Glutamatergic neuron (in vitro differentiated cells): ENCODE measurements at regions not wholly inside any gene's neighbourhood (a gene's known extent, or its start where the extent isn't known, plus 50 kb on each side); places are given as distances from the start of the nearest gene placed in this dataset.

Experiments
- DNase-seq: peaks from one replicate; pipeline ENCODE4 v3.0.0; 2022
- H3K27ac Mint-ChIP-seq: one replicate; pipeline ENCODE4 v1.8.0; 2020; ENCODE audit warnings: mild to moderate bottlenecking, mixed read lengths, inconsistent platforms; ENCODE audit not compliant: unreplicated experiment
- H3K27me3 Mint-ChIP-seq: one replicate; pipeline ENCODE4 v1.8.0; 2020; ENCODE audit warnings: mild to moderate bottlenecking, moderate library complexity, mixed read lengths, inconsistent platforms; ENCODE audit not compliant: unreplicated experiment
- H3K36me3 Mint-ChIP-seq: one replicate; pipeline ENCODE4 v1.8.0; 2020; ENCODE audit warnings: mild to moderate bottlenecking, mixed read lengths, inconsistent platforms; ENCODE audit not compliant: unreplicated experiment
- H3K4me1 Mint-ChIP-seq: one replicate; pipeline ENCODE4 v1.8.0; 2020; ENCODE audit warnings: mild to moderate bottlenecking, low read depth, mixed read lengths, inconsistent platforms; ENCODE audit not compliant: unreplicated experiment
- H3K4me3 Mint-ChIP-seq: one replicate; pipeline ENCODE4 v1.8.0; 2020; ENCODE audit warnings: mild to moderate bottlenecking, mixed read lengths, inconsistent platforms; ENCODE audit not compliant: unreplicated experiment
- H3K9me3 Mint-ChIP-seq: one replicate; pipeline ENCODE4 v1.8.0; 2020; ENCODE audit warnings: mild to moderate bottlenecking, moderate library complexity, mixed read lengths, inconsistent platforms; ENCODE audit not compliant: unreplicated experiment
- TF ChIP-seq, protein P1 (sequence below): fragments of 200-600 bp; sonication (generic); IDR thresholded peaks from one replicate; pipeline ENCODE4 v1.5.0; 2021; ENCODE audit not compliant: partially characterized antibody, unreplicated experiment

DNA sequence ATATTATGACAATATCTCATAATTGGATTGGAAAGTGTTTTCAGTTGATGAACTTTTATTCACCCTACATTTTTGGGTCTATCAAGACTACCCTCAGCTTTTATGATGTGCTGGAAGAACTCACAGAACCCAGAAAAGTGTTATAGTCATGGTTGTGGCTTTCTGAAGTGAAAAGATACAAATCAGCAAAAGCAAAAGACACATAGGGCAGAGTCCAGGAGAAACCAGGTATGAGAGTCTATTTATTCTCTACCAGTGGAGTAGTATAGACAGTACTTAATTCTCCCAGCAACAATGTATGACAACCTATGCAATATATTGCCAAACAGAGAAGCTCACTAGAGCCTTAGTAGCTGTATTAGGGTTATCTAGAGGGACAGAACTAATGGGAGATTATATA, 280.4 kb upstream of the TTC14 start:
- Mint-ChIP-seq H3K36me3 (peaks cover 7% of the 10 kb centered on the region), H3K4me1 (no peaks in the 10 kb centered on the region), H3K9me3 (no peaks in the 10 kb centered on the region), H3K27me3 (peaks cover 3% of the 10 kb centered on the region), H3K4me3 (no peak overlapping the region), H3K27ac (no peak overlapping the region)
- no peak for DNase-seq
- TF ChIP-seq, protein P1, sequence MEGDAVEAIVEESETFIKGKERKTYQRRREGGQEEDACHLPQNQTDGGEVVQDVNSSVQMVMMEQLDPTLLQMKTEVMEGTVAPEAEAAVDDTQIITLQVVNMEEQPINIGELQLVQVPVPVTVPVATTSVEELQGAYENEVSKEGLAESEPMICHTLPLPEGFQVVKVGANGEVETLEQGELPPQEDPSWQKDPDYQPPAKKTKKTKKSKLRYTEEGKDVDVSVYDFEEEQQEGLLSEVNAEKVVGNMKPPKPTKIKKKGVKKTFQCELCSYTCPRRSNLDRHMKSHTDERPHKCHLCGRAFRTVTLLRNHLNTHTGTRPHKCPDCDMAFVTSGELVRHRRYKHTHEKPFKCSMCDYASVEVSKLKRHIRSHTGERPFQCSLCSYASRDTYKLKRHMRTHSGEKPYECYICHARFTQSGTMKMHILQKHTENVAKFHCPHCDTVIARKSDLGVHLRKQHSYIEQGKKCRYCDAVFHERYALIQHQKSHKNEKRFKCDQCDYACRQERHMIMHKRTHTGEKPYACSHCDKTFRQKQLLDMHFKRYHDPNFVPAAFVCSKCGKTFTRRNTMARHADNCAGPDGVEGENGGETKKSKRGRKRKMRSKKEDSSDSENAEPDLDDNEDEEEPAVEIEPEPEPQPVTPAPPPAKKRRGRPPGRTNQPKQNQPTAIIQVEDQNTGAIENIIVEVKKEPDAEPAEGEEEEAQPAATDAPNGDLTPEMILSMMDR, result no peak

DNA sequence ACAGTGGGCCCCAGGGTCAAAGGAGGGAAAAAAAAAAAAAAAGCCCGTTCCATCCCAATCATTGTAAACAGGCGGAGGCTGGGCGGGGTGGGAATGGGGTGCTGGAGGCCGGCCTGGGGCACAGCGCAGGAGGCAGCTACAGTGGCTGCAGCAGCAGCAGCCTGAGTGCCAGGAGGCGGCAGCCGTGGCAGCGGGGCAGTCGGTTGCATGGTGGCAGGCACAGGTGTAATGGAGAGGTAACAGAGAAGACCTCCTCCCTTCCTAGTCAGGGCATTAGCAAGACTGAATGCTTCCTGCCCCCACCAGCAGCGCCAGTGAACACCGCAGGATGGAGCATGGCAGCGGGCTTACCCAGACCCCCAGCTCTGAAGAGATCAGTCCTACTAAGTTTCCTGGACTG, 279.1 kb upstream of the TTC14 start:
- H3K27ac Mint-ChIP-seq, result no peak overlapping the region
- peaks cover 7% of the 10 kb centered on the region for H3K36me3 Mint-ChIP-seq
- H3K9me3 Mint-ChIP-seq, result no peaks in the 10 kb centered on the region
- TF ChIP-seq, protein P1, result no peak
- peaks cover 3% of the 10 kb centered on the region for H3K27me3 Mint-ChIP-seq
- H3K4me3 Mint-ChIP-seq, result no peak overlapping the region
- H3K4me1 Mint-ChIP-seq, result no peaks in the 10 kb centered on the region
- DNase-seq, result no peak

DNA sequence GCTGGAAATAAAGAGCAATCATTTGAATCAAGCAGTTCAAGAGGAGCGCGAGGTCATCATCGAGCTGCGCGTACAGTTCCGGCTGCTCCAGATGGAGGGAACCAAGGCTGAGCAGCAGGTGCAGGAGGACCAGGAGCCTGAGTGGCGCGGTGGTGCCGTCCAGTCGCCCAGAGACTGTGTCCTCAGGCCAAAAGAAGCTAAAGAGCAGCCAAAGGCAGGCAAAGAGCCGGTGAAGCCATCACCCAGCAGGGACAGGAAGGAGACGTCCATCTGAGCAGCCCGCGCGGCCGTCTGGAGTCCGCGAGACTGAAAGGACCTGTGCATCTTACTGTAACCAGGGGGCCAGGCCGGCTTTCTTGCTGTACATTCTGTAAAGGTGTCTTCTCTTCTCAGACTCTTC, 277.2 kb upstream of the TTC14 start:
- Mint-ChIP-seq H3K27ac (no peak overlapping the region), H3K4me3 (no peak overlapping the region), H3K36me3 (peaks cover 7% of the 10 kb centered on the region), H3K27me3 (peaks cover 3% of the 10 kb centered on the region), H3K4me1 (no peaks in the 10 kb centered on the region), H3K9me3 (no peaks in the 10 kb centered on the region)
- TF ChIP-seq, protein P1, result no peak
- DNase-seq, result no peak

DNA sequence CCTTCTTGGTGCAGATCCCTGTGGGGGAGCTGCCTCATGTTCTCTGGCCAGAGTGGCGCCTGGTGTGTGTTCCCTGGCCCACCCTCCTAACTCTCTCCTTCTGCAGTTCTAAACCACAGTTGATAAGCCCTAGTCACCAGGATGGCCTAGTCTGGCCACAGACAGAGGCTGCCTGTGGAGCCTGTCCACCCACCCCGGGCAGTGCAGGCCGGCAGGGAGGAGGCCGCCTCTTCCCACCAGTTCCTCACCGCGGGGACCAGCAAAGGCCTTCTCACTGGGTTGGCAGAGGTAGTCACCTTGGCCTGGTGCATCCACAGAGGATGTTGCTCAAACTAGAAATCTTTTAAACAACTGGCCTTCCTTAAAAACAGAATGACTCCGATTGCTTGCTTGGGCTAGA, 276.4 kb upstream of the TTC14 start:
- Mint-ChIP-seq H3K9me3 (no peaks in the 10 kb centered on the region), H3K27me3 (peaks cover 3% of the 10 kb centered on the region), H3K4me3 (no peak overlapping the region), H3K4me1 (no peaks in the 10 kb centered on the region), H3K27ac (no peak overlapping the region), H3K36me3 (peaks cover 7% of the 10 kb centered on the region)
- TF ChIP-seq, protein P1, result no peak
- no peak for DNase-seq

DNA sequence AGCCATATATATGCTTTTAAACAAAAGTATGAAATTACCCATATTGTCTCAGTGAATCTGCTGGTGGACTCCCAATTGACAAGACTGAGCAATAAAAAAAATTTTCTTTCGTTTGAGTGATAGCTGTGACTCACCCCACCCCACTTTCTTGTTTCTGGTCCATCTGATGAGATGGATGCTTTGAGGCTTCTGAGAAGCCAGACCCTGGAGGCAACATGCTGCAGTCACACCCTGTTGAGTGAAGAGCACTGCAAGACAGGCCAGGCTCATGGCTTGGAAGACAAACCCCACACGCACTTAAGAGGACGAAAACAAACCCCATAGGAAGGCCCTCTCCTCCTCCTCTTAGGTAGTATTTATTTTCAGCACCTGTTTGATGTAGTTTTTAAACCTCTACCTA, 276.0 kb upstream of the TTC14 start:
- no peak for DNase-seq
- Mint-ChIP-seq H3K4me1 (no peaks in the 10 kb centered on the region), H3K27ac (no peak overlapping the region), H3K9me3 (no peaks in the 10 kb centered on the region), H3K36me3 (peaks cover 7% of the 10 kb centered on the region), H3K27me3 (peaks cover 3% of the 10 kb centered on the region), H3K4me3 (no peak overlapping the region)
- TF ChIP-seq, protein P1, result no peak
